VCaP (cell line): ENCODE measurements at regions not wholly inside any gene's neighbourhood (a gene's known extent, or its start where the extent isn't known, plus 50 kb on each side); places are given as distances from the start of the nearest gene placed in this dataset.

Experiments
- H3K27ac ChIP-seq: fragments of 450-650 bp; 2 replicates; pipeline ENCODE4 v1.5.1; 2017
- CTCF ChIP-seq: fragments of 450-650 bp; conservative IDR thresholded peaks from 2 replicates; pipeline ENCODE4 v1.5.1; 2017; ENCODE audit warnings: mild to moderate bottlenecking, moderate library complexity

- no peak for TF ChIP-seq CTCF
- no peak overlapping the region for H3K27ac ChIP-seq
Observed at GRCh38 chr16:85986931-85987749, 88.2 kb downstream of the IRF8 start.

DNA sequence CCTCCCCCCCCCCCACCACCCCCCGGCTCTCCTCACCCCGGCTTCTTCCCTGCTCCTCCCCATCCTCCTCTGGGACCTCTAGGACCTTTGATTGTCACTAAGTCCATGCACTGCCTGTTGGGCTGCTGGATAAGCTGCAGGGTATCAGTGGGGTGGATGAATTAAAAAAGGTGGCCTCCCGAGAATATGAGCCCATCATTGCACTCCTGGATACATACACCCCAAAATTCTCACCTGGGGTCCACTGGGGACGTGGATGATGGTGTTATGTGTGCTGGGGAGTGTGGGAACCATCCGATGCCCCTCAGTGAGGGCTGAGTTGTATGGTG, 88.8 kb downstream of the IRF8 start:
- no peak for TF ChIP-seq CTCF
- no peak overlapping the region for H3K27ac ChIP-seq

GRCh38 chr16:85988306-85988705, 89.3 kb downstream of the IRF8 start:
- TF ChIP-seq CTCF, result no peak
- no peak overlapping the region for H3K27ac ChIP-seq

GRCh38 chr16:85988723-85989313, 89.9 kb downstream of the IRF8 start:
- TF ChIP-seq CTCF, result no peak
- H3K27ac ChIP-seq, result no peak overlapping the region

DNA sequence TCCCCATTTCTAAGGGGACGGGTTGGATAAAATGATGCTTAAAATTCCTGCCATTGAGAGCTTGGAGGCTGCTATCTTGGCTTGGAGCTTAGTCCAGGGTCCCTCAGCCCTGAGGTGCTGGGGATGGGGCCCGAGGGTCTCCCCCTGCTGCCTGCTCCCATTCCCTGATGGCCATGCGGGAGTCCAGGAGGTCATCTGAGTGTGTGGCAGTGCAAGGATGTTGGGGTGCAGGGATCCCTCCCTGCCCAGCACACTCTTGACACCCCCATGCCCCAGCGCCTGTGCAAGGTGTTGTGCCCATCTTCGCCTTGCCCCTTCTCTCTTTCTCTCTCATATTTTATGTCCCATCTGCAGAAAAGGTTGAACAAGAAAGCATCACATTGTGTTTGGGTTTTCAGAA, 90.4 kb downstream of the IRF8 start:
- no peak for TF ChIP-seq CTCF
- H3K27ac ChIP-seq, result no peak overlapping the region

- no peak for TF ChIP-seq CTCF
- H3K27ac ChIP-seq, result no peak overlapping the region
Observed at GRCh38 chr16:85989863-85990643, 91.1 kb downstream of the IRF8 start.

GRCh38 chr16:85990861-85991301, 91.9 kb downstream of the IRF8 start:
- no peak for TF ChIP-seq CTCF
- no peak overlapping the region for H3K27ac ChIP-seq
